Tibial nerve (tissue), 4 donors: ENCODE measurements at regions not wholly inside any gene's neighbourhood (a gene's known extent, or its start where the extent isn't known, plus 50 kb on each side); places are given as distances from the start of the nearest gene placed in this dataset.

Source experiments
- EP300 ChIP-seq, 2 donors: sonication (generic); formaldehyde crosslinking; IDR thresholded peaks; one replicate each; pipeline ENCODE4 v1.6.1; 2017; ENCODE audit warnings: antibody characterized with exemption in 2 of 2, mild to moderate bottlenecking in 1 of 2
- POLR2A ChIP-seq, 2 donors: fragments of 450-650 bp; IDR thresholded peaks; one replicate each; pipeline ENCODE4 v1.6.1; 2017; ENCODE audit warnings: antibody characterized with exemption in 2 of 2, mild to moderate bottlenecking in 2 of 2, moderate library complexity in 2 of 2
- TF ChIP-seq, protein P1 (sequence below), 5 experiments: fragments of 200-600 bp in 3 of 5; fragments of 450-650 bp in 2 of 5; sonication (generic) in 3 of 5; IDR thresholded peaks; one replicate each; pipeline ENCODE4 v1.5.1; 2016 to 2019; ENCODE audit warnings: antibody characterized with exemption in 5 of 5, mild to moderate bottlenecking in 3 of 5, moderate library complexity in 2 of 5

GRCh38 chr6:66970373-66970772 is 1263.3 kb upstream of the EYS start:
- TF ChIP-seq, protein P1, sequence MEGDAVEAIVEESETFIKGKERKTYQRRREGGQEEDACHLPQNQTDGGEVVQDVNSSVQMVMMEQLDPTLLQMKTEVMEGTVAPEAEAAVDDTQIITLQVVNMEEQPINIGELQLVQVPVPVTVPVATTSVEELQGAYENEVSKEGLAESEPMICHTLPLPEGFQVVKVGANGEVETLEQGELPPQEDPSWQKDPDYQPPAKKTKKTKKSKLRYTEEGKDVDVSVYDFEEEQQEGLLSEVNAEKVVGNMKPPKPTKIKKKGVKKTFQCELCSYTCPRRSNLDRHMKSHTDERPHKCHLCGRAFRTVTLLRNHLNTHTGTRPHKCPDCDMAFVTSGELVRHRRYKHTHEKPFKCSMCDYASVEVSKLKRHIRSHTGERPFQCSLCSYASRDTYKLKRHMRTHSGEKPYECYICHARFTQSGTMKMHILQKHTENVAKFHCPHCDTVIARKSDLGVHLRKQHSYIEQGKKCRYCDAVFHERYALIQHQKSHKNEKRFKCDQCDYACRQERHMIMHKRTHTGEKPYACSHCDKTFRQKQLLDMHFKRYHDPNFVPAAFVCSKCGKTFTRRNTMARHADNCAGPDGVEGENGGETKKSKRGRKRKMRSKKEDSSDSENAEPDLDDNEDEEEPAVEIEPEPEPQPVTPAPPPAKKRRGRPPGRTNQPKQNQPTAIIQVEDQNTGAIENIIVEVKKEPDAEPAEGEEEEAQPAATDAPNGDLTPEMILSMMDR (IDR thresholded peaks at IDR 0.05), result no peak
- no peak for TF ChIP-seq POLR2A (IDR thresholded peaks at IDR 0.05)
- no peak for TF ChIP-seq EP300 (IDR thresholded peaks at IDR 0.05)
